Skeletal muscle cell (primary cell): ENCODE measurements at regions not wholly inside any gene's neighbourhood (a gene's known extent, or its start where the extent isn't known, plus 50 kb on each side); places are given as distances from the start of the nearest gene placed in this dataset.

Experiments used
- DNase-seq: peaks from one replicate; pipeline ENCODE4 v3.0.0-alpha.2; 2010; ENCODE audit warnings: low read depth
- H3K4me3 ChIP-seq: 2 replicates; pipeline ENCODE4 v1.5.1; 2011; ENCODE audit warnings: low read depth, mild to moderate bottlenecking, control low read depth, low read length, moderate library complexity

GRCh38 chr16:86383488-86384262 is 126.7 kb upstream of the FOXF1 start:
- DNase-seq, result no peak
- H3K4me3 ChIP-seq, result no peak overlapping the region

GRCh38 chr16:86384263-86384649 is 126.1 kb upstream of the FOXF1 start:
- no peak for DNase-seq
- no peak overlapping the region for H3K4me3 ChIP-seq

- no peak for DNase-seq
- H3K4me3 ChIP-seq, result no peak overlapping the region
Measured at GRCh38 chr16:86384980-86385379, 125.3 kb upstream of the FOXF1 start.

- DNase-seq, result peak; percentile 84
Measured at GRCh38 chr16:86387468-86388440, 122.6 kb upstream of the FOXF1 start.

GRCh38 chr16:86388976-86389375 is 121.4 kb upstream of the FOXF1 start:
- no peak for DNase-seq

More at GRCh38 chr16:86387468-86388440, 122.6 kb upstream of the FOXF1 start:
- no peak overlapping the region for H3K4me3 ChIP-seq

GRCh38 chr16:86389566-86390328 is 120.6 kb upstream of the FOXF1 start:
- DNase-seq, result no peak
- H3K4me3 ChIP-seq, result no peak overlapping the region

More at GRCh38 chr16:86388976-86389375, 121.4 kb upstream of the FOXF1 start:
- H3K4me3 ChIP-seq, result no peak overlapping the region

- H3K4me3 ChIP-seq, result no peak overlapping the region
- DNase-seq, result no peak
Measured at GRCh38 chr16:86390335-86390734, 120.0 kb upstream of the FOXF1 start.

GRCh38 chr16:86391486-86391885 is 118.8 kb upstream of the FOXF1 start:
- no peak overlapping the region for H3K4me3 ChIP-seq
- DNase-seq, result no peak

- no peak for DNase-seq
- no peak overlapping the region for H3K4me3 ChIP-seq
Measured at GRCh38 chr16:86391984-86392383, 118.3 kb upstream of the FOXF1 start.

GRCh38 chr16:86392436-86393152 is 117.7 kb upstream of the FOXF1 start:
- DNase-seq, result no peak
- no peak overlapping the region for H3K4me3 ChIP-seq

- no peak for DNase-seq
- H3K4me3 ChIP-seq, result no peak overlapping the region
Measured at GRCh38 chr16:86393907-86394626, 116.3 kb upstream of the FOXF1 start.

GRCh38 chr16:86395477-86395876 is 114.8 kb upstream of the FOXF1 start:
- no peak for DNase-seq
- H3K4me3 ChIP-seq, result no peak overlapping the region

GRCh38 chr16:86396422-86396821 is 113.9 kb upstream of the FOXF1 start:
- H3K4me3 ChIP-seq, result peak overlapping the region; percentile 10
- no peak for DNase-seq

- peak; percentile 72 for DNase-seq
- peak overlapping the region; percentile 10 for H3K4me3 ChIP-seq
Measured at GRCh38 chr16:86396901-86397311, 113.4 kb upstream of the FOXF1 start.

- no peak overlapping the region for H3K4me3 ChIP-seq
Measured at GRCh38 chr16:86398201-86398600, 112.1 kb upstream of the FOXF1 start.

GRCh38 chr16:86398622-86399021 is 111.7 kb upstream of the FOXF1 start:
- H3K4me3 ChIP-seq, result no peak overlapping the region
- no peak for DNase-seq

More at GRCh38 chr16:86398201-86398600, 112.1 kb upstream of the FOXF1 start:
- no peak for DNase-seq

GRCh38 chr16:86401126-86401525 is 109.2 kb upstream of the FOXF1 start:
- DNase-seq, result no peak
- H3K4me3 ChIP-seq, result no peak overlapping the region

- no peak overlapping the region for H3K4me3 ChIP-seq
- DNase-seq, result no peak
Measured at GRCh38 chr16:86403085-86403484, 107.2 kb upstream of the FOXF1 start.
